DND-41 (cell line): ENCODE measurements at regions not wholly inside any gene's neighbourhood (a gene's known extent, or its start where the extent isn't known, plus 50 kb on each side); places are given as distances from the start of the nearest gene placed in this dataset.

Experiments used
- ATAC-seq: fragments of 200-7000 bp; cut with Tn5 transposase; 3 replicates; pipeline ENCODE4 v1.9.1; 2021; ENCODE audit warnings: low read depth; ENCODE audit not compliant: insufficient read depth
- DNase-seq: peaks from one replicate; pipeline ENCODE4 v3.0.0-alpha.2; 2020
- H2AFZ ChIP-seq: 2 replicates; pipeline ENCODE4 v1.6.0; 2012; ENCODE audit warnings: low read depth, low read length
- H3K27ac ChIP-seq: 2 replicates; pipeline ENCODE4 v1.5.1; 2012; ENCODE audit warnings: low read length, inconsistent platforms
- H3K27me3 ChIP-seq: fragments of 200-600 bp; sonication (generic); 2 replicates; pipeline ENCODE4 v1.6.0; 2012; ENCODE audit warnings: low read length, mild to moderate bottlenecking, inconsistent platforms; ENCODE audit not compliant: insufficient read depth, poor library complexity
- H3K36me3 ChIP-seq: 2 replicates; pipeline ENCODE4 v1.5.1; 2012; ENCODE audit warnings: low read length, inconsistent platforms; ENCODE audit not compliant: insufficient read depth
- H3K4me1 ChIP-seq: 2 replicates; pipeline ENCODE4 v1.5.1; 2012; ENCODE audit warnings: mild to moderate bottlenecking, low read length; ENCODE audit not compliant: insufficient read depth
- H3K4me2 ChIP-seq: 2 replicates; pipeline ENCODE4 v1.6.0; 2012; ENCODE audit warnings: mild to moderate bottlenecking, moderate library complexity, low read length, inconsistent platforms; ENCODE audit not compliant: insufficient read depth
- H3K4me3 ChIP-seq, 2 experiments: fragments of 200-600 bp in 1 of 2; shearing (Covaris generic) in 1 of 2; 2 replicates each; pipeline ENCODE4 v1.5.1; 2012 to 2016; ENCODE audit warnings: inconsistent platforms in 2 of 2, low read length in 2 of 2, mild to moderate bottlenecking in 2 of 2, low read depth in 1 of 2, moderate library complexity in 1 of 2
- H3K79me2 ChIP-seq: 2 replicates; pipeline ENCODE4 v1.6.0; 2012; ENCODE audit warnings: low read length, inconsistent platforms; ENCODE audit not compliant: insufficient read depth
- H3K9ac ChIP-seq: 2 replicates; pipeline ENCODE4 v1.6.0; 2012; ENCODE audit warnings: low read depth, mild to moderate bottlenecking, inconsistent platforms, low read length, moderate library complexity
- H3K9me3 ChIP-seq: 2 replicates; pipeline ENCODE4 v1.5.1; 2012; ENCODE audit warnings: low read length, moderate library complexity, mild to moderate bottlenecking, inconsistent platforms; ENCODE audit not compliant: insufficient read depth, severe bottlenecking
- H4K20me1 ChIP-seq: 2 replicates; pipeline ENCODE4 v1.6.0; 2012; ENCODE audit warnings: low read length; ENCODE audit not compliant: insufficient read depth
- CTCF ChIP-seq: IDR thresholded peaks from 2 replicates; pipeline ENCODE4 v1.5.1; 2012; ENCODE audit warnings: borderline replicate concordance, low read length, moderate library complexity, mild to moderate bottlenecking; ENCODE audit not compliant: poor library complexity, severe bottlenecking; ENCODE audit errors: extremely low read depth
- EZH2 ChIP-seq: IDR thresholded peaks from 3 replicates; pipeline ENCODE4 v1.6.1; 2012; ENCODE audit warnings: borderline replicate concordance, low read depth, mild to moderate bottlenecking, moderate library complexity, low read length, inconsistent platforms; ENCODE audit not compliant: severe bottlenecking

- Histone ChIP-seq H3K4me2 (no peak overlapping the region), H3K9me3 (peaks cover 3% of the 10 kb centered on the region), H3K4me3 (no peak overlapping the region), H2AFZ (no peak overlapping the region), H3K9ac (no peak overlapping the region), H3K27me3 (no peaks in the 10 kb centered on the region), H3K27ac (no peak overlapping the region), H3K36me3 (no peaks in the 10 kb centered on the region), H3K79me2 (no peaks in the 10 kb centered on the region), H3K4me1 (no peaks in the 10 kb centered on the region), H4K20me1 (no peaks in the 10 kb centered on the region)
- ATAC-seq (no peak), DNase-seq (no peak)
- TF ChIP-seq EZH2 (no peak), CTCF (no peak)
Measured at GRCh38 chr6:163687075-163687474, 272.6 kb downstream of the QKI start.

- no peaks in the 10 kb centered on the region for H3K79me2 ChIP-seq
- no peak overlapping the region for H3K9ac ChIP-seq
- H3K27ac ChIP-seq, result no peak overlapping the region
- H4K20me1 ChIP-seq, result no peaks in the 10 kb centered on the region
- H3K4me2 ChIP-seq, result no peak overlapping the region
- no peaks in the 10 kb centered on the region for H3K36me3 ChIP-seq
- no peaks in the 10 kb centered on the region for H3K27me3 ChIP-seq
- no peak overlapping the region for H3K4me3 ChIP-seq
- ATAC-seq (no peak), DNase-seq (no peak)
- TF ChIP-seq CTCF, result no peak
- TF ChIP-seq EZH2, result no peak
- no peak overlapping the region for H2AFZ ChIP-seq
- H3K9me3 ChIP-seq, result peaks cover 3% of the 10 kb centered on the region
- H3K4me1 ChIP-seq, result no peaks in the 10 kb centered on the region
Measured at GRCh38 chr6:163686301-163686700, 271.8 kb downstream of the QKI start.

GRCh38 chr6:163683105-163683622 is 268.6 kb downstream of the QKI start:
- Histone ChIP-seq H3K27me3 (no peaks in the 10 kb centered on the region), H4K20me1 (no peaks in the 10 kb centered on the region), H3K79me2 (no peaks in the 10 kb centered on the region), H3K4me3 (no peak overlapping the region), H3K27ac (no peak overlapping the region), H3K4me2 (no peak overlapping the region), H2AFZ (no peak overlapping the region), H3K9ac (no peak overlapping the region), H3K36me3 (no peaks in the 10 kb centered on the region), H3K4me1 (no peaks in the 10 kb centered on the region), H3K9me3 (no peaks in the 10 kb centered on the region)
- TF ChIP-seq EZH2, result no peak
- TF ChIP-seq CTCF, result no peak
- DNase-seq (no peak), ATAC-seq (no peak)

- Histone ChIP-seq H3K4me3 (no peak overlapping the region), H4K20me1 (no peaks in the 10 kb centered on the region), H3K4me1 (no peaks in the 10 kb centered on the region), H3K79me2 (no peaks in the 10 kb centered on the region), H3K27ac (no peak overlapping the region), H3K27me3 (no peaks in the 10 kb centered on the region), H3K9me3 (no peaks in the 10 kb centered on the region), H3K9ac (no peak overlapping the region), H2AFZ (no peak overlapping the region), H3K4me2 (no peak overlapping the region), H3K36me3 (no peaks in the 10 kb centered on the region)
- ATAC-seq, result no peak
- DNase-seq, result no peak
- TF ChIP-seq CTCF (no peak), EZH2 (no peak)
Measured at GRCh38 chr6:163679753-163680152, 265.2 kb downstream of the QKI start.
